ENCODE measurements at regions not wholly inside any gene's neighbourhood (a gene's known extent, or its start where the extent isn't known, plus 50 kb on each side); places are given as distances from the start of the nearest gene placed in this dataset.
"Not testable (repeated sequence)": the region's sequence is repeated elsewhere in the genome, so short reads cannot be mapped to it uniquely, and the experiment has no call there.

GRCh38 chr6:100322886-100323285 is 141.8 kb downstream of the SIM1 start:
- DNase-seq, result no peak

DNA sequence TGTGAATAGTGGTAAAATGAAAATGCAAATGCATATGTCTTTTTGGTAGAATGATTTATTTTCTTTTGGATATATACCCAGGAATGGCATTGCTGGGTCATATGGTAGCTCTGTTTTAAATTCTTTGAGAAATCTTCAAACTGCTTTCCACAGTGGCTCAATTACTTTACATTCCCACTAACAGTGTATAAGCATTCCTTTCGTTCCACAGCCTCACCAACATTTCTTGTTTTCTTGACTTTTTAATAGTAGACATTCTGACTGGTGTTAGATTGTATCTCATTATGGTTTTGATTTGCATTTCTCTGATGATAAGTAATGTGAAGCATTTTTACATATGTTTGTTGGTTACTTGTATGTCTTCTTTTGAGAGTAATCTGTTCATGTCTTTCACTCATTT is 144.0 kb downstream of the SIM1 start:
- no peak for DNase-seq

DNA sequence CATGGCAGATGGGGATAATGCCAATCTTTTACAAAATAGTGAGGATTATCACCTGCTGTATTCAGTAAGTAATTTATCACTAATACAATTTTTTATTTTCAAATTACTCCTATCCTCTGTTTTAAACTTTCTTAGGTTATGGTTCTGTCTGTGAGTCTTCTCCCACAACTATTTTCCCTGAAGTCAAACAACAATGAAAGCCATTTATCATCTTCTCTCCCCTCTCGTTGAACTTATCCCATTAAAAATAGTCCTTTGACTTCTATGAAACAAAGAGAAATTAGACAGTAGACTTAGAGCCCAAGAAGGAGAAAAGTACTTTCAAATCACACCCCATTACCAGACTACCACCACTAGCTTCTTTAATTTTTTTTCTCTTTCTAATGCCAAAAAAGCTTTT is 147.7 kb downstream of the SIM1 start:
- DNase-seq, result no peak

GRCh38 chr6:100314186-100314585 is 150.5 kb downstream of the SIM1 start:
- DNase-seq, result no peak

DNA sequence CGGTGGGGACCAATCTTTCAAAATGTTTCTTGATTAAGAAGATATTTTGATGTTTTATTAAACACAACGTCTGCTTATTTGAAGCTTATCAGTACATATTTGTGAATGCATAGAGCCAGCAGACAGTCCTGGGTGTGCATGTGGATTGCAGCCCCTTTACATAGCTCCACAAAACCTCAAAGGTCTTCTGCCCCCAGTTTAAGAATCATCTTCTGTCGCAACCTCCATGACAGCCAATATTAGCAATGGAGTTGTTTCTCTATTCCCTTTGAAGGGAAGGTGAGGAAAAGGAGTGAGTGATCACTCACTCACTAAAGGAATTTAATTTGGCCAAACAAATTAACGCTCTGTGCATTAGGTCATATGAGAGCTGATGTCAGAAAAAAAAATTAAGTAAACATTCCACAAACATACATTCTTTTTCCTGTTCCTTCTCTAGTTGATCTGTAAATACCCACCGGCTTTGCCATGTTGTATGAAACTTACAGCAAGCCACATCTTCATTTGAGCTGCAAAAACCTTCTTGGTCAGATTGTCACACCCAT is 152.9 kb downstream of the SIM1 start:
- no peak for DNase-seq

GRCh38 chr6:100309174-100309573 is 155.5 kb downstream of the SIM1 start:
- no peak for DNase-seq

- DNase-seq, result no peak
Observed at GRCh38 chr6:100307561-100307960, 157.2 kb downstream of the SIM1 start.

DNA sequence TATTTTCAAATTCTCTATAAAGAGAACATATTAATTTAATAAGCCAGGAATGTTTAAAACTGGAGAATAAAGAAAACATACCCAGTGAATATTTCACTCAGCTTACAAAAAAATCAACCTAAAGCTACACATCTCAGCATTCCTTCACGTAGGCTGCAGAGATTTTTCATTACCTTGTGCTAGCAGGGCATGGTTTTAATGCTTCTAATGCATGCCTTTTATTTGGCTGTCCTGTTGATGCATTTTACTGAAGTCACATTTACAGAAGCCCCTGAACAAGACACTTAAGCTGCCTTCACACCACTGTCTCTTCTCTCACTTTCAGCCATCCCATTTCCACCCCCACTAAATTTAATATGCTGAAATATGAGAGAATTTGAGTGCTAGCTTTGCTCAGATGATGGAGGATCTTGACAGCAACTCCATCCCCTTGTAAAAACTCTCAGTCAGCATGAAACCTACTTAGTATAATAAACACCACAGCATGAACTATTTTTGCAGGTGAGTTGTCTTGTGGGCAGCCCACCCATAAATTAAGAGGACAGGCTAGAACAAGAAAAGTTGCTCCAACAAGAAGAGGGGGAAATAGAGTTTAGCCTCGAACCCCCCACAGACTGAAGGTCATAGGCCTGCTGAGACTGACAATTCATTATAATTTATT is 159.4 kb downstream of the SIM1 start:
- no peak for DNase-seq

- no peak for DNase-seq
Observed at GRCh38 chr6:100304575-100304974, 160.1 kb downstream of the SIM1 start.

- DNase-seq, result no peak
Observed at GRCh38 chr6:100301731-100302130, 163.0 kb downstream of the SIM1 start.

DNA sequence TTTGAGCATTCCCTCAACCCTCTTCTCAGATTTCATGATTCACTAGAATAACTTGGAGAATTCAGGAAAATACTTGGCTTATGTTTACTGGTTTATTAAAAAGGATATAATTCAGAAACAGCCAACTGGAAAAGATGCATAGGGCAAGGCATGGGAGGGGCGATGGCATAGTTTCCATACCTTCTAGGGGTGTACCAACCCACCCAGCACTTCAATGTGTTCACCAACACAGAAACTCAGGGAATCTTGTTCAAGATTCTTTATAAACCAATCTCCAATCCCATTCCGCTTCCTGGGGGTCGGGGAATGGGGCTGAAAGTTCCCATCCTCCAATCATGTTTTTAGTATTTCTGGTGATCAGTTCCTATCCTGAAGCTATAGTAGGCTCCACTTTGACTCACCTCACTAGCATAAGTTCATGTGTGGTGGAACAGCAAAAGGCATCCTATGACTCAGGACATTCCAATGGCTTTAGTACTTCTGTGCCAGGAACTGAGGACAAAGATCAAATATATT is 164.4 kb downstream of the SIM1 start:
- no peak for DNase-seq

DNA sequence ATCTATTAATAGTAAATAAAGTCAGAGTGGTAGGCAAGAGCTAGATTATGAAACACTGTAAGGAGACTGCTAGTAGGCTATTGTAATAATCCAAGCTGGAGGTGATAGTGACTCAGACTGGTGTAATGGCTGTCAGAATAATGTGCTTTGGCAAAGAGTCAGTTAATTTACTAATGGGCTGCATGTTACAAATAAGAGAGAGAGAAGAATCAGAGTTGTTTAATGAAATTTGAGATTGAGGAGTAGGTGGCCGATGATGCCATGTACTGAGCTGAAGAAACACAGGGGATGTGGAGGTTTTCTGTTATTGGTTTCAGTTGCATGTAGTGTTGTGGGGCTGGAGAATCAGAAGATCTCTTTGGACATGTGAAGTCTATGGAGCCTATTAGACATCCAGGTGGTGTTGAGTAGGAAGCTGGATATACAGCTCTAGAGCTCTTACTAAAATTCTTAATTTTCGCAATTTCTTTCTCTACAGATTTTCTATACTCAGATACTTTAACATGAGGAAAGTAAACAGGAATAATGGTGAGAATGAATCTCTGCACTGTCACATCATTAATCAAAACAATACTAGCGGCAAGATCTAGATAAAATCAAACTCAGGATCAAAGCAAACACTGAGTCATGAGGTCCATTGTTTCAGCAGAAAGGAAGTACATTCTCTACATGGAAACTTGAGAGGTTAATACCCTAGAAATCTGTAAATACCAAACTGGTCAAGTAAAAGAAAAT is 167.7 kb downstream of the SIM1 start:
- no peak for DNase-seq

DNA sequence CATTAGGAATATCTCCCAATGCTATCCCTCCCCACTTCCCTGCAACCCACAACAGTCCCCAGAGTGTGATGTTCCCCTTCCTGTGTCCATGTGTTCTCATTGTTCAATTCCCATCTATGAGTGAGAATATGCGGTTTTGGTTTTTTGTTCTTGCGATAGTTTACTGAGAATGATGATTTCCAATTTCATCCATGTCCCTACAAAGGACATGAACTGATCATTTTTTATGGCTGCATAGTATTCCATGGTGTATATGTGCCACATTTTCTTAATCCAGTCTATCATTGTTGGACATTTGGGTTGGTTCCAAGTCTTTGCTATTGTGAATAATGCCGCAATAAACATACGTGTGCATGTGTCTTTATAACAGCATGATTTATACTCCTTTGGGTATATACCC is 169.5 kb downstream of the SIM1 start:
- not testable (repeated sequence) for DNase-seq

- DNase-seq, result no peak
Observed at GRCh38 chr6:100289285-100289684, 175.4 kb downstream of the SIM1 start.

DNA sequence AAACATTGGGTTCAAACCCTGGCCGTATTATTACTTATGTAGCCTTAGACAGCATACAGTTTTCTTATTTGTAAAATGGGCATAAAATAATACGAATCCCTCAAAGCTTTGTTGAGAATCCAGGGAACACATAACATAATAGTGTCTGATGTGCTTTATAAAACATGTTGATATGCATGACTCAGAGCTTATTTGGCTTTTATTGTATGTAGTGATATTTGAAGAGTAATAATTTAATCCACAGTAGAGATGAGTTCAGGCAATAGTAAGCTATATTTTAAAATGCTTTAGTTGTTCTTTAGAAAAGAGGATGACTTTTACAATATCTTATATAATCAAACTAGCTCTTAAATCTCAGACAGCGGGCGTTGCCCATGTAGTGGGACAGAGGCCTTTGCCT is 176.4 kb downstream of the SIM1 start:
- DNase-seq, result no peak

DNA sequence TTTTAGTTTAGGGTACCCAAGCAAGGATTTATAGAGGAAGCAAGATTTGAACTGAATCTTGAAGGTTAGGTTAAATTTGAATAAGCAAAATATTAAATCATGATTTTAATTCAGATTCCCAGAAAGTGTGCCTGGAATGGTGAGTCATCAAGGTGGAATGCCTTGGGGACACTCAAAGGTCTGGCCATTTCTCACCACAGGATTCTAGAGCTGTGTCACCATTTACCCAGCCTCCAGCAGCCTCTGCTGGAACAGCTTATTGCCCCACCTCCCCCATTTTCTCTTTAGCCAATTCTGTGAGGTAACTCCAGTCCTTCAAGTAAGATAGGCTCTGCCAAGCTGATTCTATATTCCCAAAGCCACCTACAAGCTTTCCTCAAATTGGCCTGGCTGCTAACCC is 181.4 kb downstream of the SIM1 start:
- no peak for DNase-seq

DNA sequence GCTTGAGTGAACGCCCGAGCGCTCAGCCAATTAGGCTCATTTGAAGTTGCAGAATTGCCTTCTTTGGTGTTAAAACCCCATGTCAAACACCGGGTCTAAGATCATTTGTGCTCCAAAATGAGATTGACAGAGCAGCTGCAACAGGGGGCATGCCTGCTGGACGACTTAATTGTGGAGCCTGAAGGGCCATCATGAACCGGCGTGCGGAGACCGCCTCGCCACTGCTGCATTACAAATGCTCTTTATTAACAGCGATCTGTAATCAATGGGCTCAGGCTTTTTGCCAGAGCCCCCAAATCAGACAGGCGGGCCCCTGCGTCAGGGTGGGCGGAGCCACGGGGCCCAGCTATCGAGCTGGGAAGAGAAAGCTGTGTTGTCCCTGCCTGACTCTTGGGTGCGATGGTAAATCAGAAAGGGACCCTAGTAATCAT is 183.2 kb downstream of the SIM1 start:
- no peak for DNase-seq

DNA sequence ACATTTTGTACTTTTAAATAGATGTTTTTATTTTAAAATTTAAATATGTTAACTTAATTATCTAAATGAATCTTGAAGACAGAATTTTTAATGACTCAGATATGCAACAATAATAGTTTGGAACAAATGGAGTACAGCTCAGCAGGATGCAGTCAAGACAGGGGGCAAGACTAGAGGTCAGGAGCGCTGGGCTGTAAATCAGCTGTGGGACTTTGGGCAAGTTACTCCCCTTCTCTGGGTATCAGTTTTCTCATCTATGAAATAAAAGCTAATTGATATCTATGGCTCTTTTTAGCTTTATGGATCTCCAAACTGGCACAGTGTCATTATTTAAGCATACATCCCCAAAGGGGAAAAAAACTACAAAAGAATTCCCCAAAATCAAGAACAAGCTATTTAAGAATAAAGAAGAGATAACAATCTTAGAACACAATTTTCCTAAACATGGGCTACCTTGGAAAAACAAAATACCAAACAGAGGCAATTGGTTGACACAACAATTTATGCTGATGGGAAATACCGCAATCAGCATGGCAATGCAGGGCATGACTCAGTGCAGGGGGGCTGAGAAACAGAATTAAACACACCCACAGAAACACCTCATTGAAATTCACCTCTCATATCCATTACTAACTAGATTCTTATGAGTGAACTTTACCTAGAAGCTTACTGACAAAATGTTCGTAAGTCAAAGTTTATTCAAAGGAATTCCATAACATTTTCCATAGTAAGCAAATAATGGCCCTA is 188.2 kb downstream of the SIM1 start:
- DNase-seq, result no peak

DNA sequence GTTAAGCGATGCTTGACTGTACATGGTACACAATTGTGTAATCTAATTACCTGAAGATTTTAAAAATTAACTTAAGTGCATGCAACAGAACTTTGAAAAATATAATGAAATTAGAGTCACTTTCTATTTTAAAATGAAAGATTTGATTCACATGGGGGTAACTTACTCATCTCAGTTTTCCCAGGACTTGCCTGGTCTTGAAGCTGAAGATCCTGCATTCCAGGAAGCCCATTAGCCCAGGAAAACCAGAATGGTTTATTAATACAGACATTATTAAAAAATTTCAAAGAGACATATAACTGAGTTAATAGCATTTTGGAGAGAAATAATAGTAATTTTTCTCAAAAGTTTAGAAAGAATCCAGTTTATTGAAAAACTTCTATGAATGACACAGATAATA is 190.6 kb downstream of the SIM1 start:
- DNase-seq, result no peak

GRCh38 chr6:100271625-100272024 is 193.1 kb downstream of the SIM1 start:
- DNase-seq, result no peak

GRCh38 chr6:100271202-100271601 is 193.5 kb downstream of the SIM1 start:
- DNase-seq, result no peak

- DNase-seq, result no peak
Observed at GRCh38 chr6:100269189-100269588, 195.5 kb downstream of the SIM1 start.

DNA sequence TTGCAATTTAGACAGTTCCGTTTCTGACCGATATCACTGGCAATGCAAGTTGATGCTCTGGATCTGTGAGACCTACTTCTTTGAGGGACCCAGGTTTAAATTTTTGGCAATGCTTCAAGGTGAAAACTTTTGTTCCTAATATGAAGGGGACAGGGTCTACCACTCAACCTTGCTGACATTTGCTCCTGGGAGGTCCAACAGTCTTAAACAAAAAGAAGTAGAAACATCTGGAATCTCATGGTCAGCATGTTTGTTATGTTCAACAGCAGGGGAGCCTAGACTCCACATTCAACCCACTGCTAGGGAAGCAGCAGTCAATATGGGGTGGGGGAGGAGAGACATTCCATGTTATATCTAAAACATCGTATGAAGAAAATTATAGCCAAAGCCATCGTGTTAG is 196.4 kb downstream of the SIM1 start:
- DNase-seq, result no peak

DNA sequence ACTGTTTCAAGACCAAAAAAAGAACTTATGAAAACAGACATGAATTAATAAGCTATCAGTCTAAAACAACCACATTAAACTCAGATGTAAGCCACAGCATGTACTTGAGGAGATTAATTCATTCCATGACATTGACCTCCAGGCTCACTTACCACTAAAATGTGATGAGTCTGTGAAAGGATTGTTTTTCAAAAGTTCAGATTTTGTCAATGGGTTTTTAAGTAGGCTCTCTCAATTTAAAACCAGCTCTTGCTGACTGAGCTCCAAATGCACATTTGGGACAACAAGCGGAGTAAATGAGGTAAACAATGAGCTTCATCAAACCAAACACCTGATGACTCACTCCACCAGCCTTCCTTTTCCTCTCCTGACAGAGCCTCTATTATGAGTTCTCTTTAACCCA is 197.0 kb downstream of the SIM1 start:
- DNase-seq, result no peak
